ENCODE measurements at regions not wholly inside any gene's neighbourhood (a gene's known extent, or its start where the extent isn't known, plus 50 kb on each side); places are given as distances from the start of the nearest gene placed in this dataset.
A peak's percentile ranks its signal among the peaks of the same experiment; 100 is the strongest.
"Not testable (repeated sequence)": the region's sequence is repeated elsewhere in the genome, so short reads cannot be mapped to it uniquely, and the experiment has no call there.

GRCh38 chr7:106713452-106713851 lies 52.5 kb upstream of the CCDC71L start:
- DNase-seq = not testable (repeated sequence)

GRCh38 chr7:106714590-106715442 lies 53.9 kb upstream of the CCDC71L start:
- intact Hi-C loops (cut with DNase I); DNase-seq: not testable (repeated sequence)

More at GRCh38 chr7:106713452-106713851, 52.5 kb upstream of the CCDC71L start:
- intact Hi-C loops (cut with DNase I) = not testable (repeated sequence)

- DNase-seq = no peak
- intact Hi-C loops (cut with DNase I) = no loop called here
Observed at GRCh38 chr7:106715730-106716129, 54.8 kb upstream of the CCDC71L start.

- no peak for DNase-seq
- intact Hi-C loops (cut with DNase I) = no loop called here
Observed at GRCh38 chr7:106717254-106717954, 56.4 kb upstream of the CCDC71L start.

GRCh38 chr7:106717955-106718871 lies 57.3 kb upstream of the CCDC71L start:
- intact Hi-C loops (cut with DNase I) = no loop called here
- peak in 20 of 42 donors; percentile 11 to 80 (median 46) for DNase-seq

- intact Hi-C loops (cut with DNase I) = no loop called here
- DNase-seq = no peak
Observed at GRCh38 chr7:106720641-106721040, 59.7 kb upstream of the CCDC71L start.

- intact Hi-C loops (cut with DNase I) = no loop called here
- DNase-seq = no peak
Observed at GRCh38 chr7:106721816-106722785, 61.1 kb upstream of the CCDC71L start.

GRCh38 chr7:106723398-106723797 lies 62.4 kb upstream of the CCDC71L start:
- intact Hi-C loops (cut with DNase I) = no loop called here

GRCh38 chr7:106729720-106730385 lies 68.9 kb upstream of the CCDC71L start:
- DNase-seq = no peak
- intact Hi-C loops (cut with DNase I) = no loop called here

More at GRCh38 chr7:106723398-106723797, 62.4 kb upstream of the CCDC71L start:
- no peak for DNase-seq

GRCh38 chr7:106731187-106731586 lies 70.2 kb upstream of the CCDC71L start:
- no peak for DNase-seq
- intact Hi-C loops (cut with DNase I) = no loop called here

GRCh38 chr7:106731646-106732444 lies 70.9 kb upstream of the CCDC71L start:
- DNase-seq = no peak
- intact Hi-C loops (cut with DNase I) = no loop called here

GRCh38 chr7:106735637-106736036 lies 74.7 kb upstream of the CCDC71L start:
- intact Hi-C loops (cut with DNase I) = no loop called here
- no peak for DNase-seq

- DNase-seq = no peak
- intact Hi-C loops (cut with DNase I) = no loop called here
Observed at GRCh38 chr7:106736123-106736507, 75.2 kb upstream of the CCDC71L start.

GRCh38 chr7:106736508-106737201 lies 75.7 kb upstream of the CCDC71L start:
- intact Hi-C loops (cut with DNase I) = no loop called here
- peak in 15 of 42 donors; percentile 12 to 56 (median 19) for DNase-seq

- no peak for DNase-seq
Observed at GRCh38 chr7:106737202-106737562, 76.2 kb upstream of the CCDC71L start.

GRCh38 chr7:106740806-106741205 lies 79.8 kb upstream of the CCDC71L start:
- intact Hi-C loops (cut with DNase I) = no loop called here
- DNase-seq = no peak

More at GRCh38 chr7:106737202-106737562, 76.2 kb upstream of the CCDC71L start:
- intact Hi-C loops (cut with DNase I) = no loop called here
